SU-DHL-6 (cell line): ENCODE measurements at regions not wholly inside any gene's neighbourhood (a gene's known extent, or its start where the extent isn't known, plus 50 kb on each side); places are given as distances from the start of the nearest gene placed in this dataset.

ENCODE experiments used
- H2AFZ ChIP-seq: fragments of 200-600 bp; sonication (generic); 2 replicates; pipeline ENCODE4 v1.6.1; 2014; ENCODE audit warnings: low read depth, mild to moderate bottlenecking, moderate library complexity, mixed read lengths, antibody characterized with exemption, low read length; ENCODE audit not compliant: severe bottlenecking
- H3F3A ChIP-seq: fragments of 200-600 bp; shearing (Covaris generic); 2 replicates; pipeline ENCODE4 v1.6.0; 2016; ENCODE audit warnings: antibody characterized with exemption, mild to moderate bottlenecking; ENCODE audit not compliant: insufficient read depth
- H3K27ac ChIP-seq: fragments of 200-600 bp; sonication (generic); 2 replicates; pipeline ENCODE4 v1.5.1; 2016; ENCODE audit warnings: low read depth, mild to moderate bottlenecking, low read length, moderate library complexity, mixed read lengths
- H3K27me3 ChIP-seq: fragments of 200-600 bp; sonication (generic), shearing (Covaris generic); 2 replicates; pipeline ENCODE4 v1.6.0; 2014; ENCODE audit warnings: mild to moderate bottlenecking, low read length
- H3K36me3 ChIP-seq: fragments of 200-600 bp; sonication (generic); 2 replicates; pipeline ENCODE4 v1.6.1; 2014; ENCODE audit warnings: mild to moderate bottlenecking, low read length, mixed read lengths
- H3K4me2 ChIP-seq: fragments of 300-600, 200-600 bp; shearing (Covaris generic), sonication (generic); 2 replicates; pipeline ENCODE4 v1.6.0; 2014; ENCODE audit warnings: low read length, low read depth, mild to moderate bottlenecking; ENCODE audit not compliant: poor library complexity, severe bottlenecking
- H3K4me3 ChIP-seq: fragments of 200-600 bp; sonication (generic); 2 replicates; pipeline ENCODE4 v1.5.1; 2014; ENCODE audit warnings: antibody characterized with exemption, low read length, mild to moderate bottlenecking, mixed read lengths; ENCODE audit not compliant: insufficient read depth, poor library complexity, severe bottlenecking
- H3K79me2 ChIP-seq: fragments of 200-600 bp; sonication (generic); 2 replicates; pipeline ENCODE4 v1.6.1; 2014; ENCODE audit warnings: mild to moderate bottlenecking, low read length, moderate library complexity; ENCODE audit not compliant: insufficient read depth
- H3K9ac ChIP-seq: fragments of 200-600 bp; sonication (generic); 2 replicates; pipeline ENCODE4 v1.7.0; 2014; ENCODE audit warnings: mild to moderate bottlenecking, low read length
- H3K9me2 ChIP-seq: fragments of 200-600 bp; sonication (generic); replicated peaks from 2 replicates; pipeline ENCODE4 v1.6.1; 2014; ENCODE audit warnings: low read length; ENCODE audit not compliant: insufficient read depth
- H3K9me3 ChIP-seq: fragments of 200-600 bp; sonication (generic); 2 replicates; pipeline ENCODE4 v1.6.1; 2014; ENCODE audit warnings: low read length, mixed read lengths; ENCODE audit not compliant: insufficient read depth
- H4K20me1 ChIP-seq: fragments of 200-600 bp; sonication (generic); 2 replicates; pipeline ENCODE4 v1.6.1; 2014; ENCODE audit warnings: low read depth, mild to moderate bottlenecking, antibody characterized with exemption, low read length, moderate library complexity, mixed read lengths
- CTCF ChIP-seq: fragments of 200-600 bp; sonication (generic); IDR thresholded peaks from one replicate; pipeline ENCODE4 v1.5.1; 2017; ENCODE audit warnings: antibody characterized with exemption, mild to moderate bottlenecking, low read length, moderate library complexity; ENCODE audit not compliant: insufficient read depth, poor library complexity, severe bottlenecking
- EZH2phosphoT487 ChIP-seq: fragments of 200-600 bp; sonication (generic), shearing (Covaris generic); conservative IDR thresholded peaks from 2 replicates; pipeline ENCODE4 v1.6.1; 2018; ENCODE audit warnings: mild to moderate bottlenecking, antibody characterized with exemption, low read length, moderate library complexity, mixed read lengths

DNA sequence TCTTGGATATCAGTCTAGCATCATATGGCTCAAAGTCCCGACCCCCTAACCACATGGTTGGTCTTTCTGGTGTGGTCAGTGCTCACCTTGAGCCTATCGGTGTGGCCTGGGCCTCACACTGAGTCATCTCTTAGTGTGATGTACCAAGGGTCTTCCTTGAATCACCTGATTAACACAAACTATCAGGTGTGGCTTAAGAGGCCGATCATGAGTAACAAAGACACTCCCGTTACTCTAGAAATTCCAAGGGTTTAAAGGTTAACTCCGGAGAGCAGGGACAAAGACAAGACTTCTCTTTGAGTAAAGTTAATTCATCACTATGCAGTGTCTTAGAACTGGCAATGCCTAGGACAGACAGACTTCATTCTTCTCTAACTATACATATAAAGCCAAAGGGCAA is 52.3 kb upstream of the ARMC3 start:
- no peak overlapping the region for H3K27ac ChIP-seq
- H3K36me3 ChIP-seq, result no peaks in the 10 kb centered on the region
- no peak overlapping the region for H2AFZ ChIP-seq
- no peak overlapping the region for H3K4me2 ChIP-seq
- H3K9me2 ChIP-seq, result no peaks in the 10 kb centered on the region
- no peaks in the 10 kb centered on the region for H3K27me3 ChIP-seq
- no peaks in the 10 kb centered on the region for H3K9me3 ChIP-seq
- H3K4me3 ChIP-seq, result no peak overlapping the region
- no peaks in the 10 kb centered on the region for H3F3A ChIP-seq
- no peaks in the 10 kb centered on the region for H3K79me2 ChIP-seq
- no peaks in the 10 kb centered on the region for H4K20me1 ChIP-seq
- no peak overlapping the region for H3K9ac ChIP-seq
- TF ChIP-seq EZH2phosphoT487, result no peak
- no peak for TF ChIP-seq CTCF

DNA sequence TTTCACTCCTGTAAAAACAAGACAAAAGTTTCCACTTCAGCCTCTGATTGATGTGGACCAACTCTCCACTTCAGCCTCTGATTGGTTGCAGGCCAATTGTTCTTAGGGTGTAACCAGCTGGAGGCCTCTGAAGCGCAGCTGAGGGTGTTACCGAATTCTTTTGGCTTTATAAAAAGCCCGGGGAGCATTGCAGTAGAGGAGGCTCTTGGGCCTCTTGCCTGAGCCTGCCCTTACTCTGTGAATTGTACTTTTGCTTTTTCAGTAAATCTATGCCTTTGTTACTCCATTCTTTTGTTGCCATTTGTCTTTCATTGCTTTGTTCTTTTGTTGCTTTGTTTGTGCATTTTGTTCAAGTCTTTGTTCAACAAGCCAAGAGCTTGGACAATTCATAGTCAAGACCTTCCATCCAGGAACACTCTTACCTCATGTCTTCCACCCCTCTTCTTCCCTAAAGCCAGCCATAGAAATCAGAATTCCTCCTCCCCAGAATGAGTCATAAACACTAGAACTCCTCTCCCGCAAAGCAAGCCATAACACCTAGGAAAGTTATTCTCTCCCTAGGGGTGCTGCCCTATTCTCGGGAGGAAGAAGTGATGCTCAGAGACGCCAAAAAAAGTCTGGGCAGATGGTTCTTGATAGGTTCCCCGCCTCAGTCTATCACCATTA is 53.5 kb upstream of the ARMC3 start:
- Histone ChIP-seq H3K27ac (no peak overlapping the region), H3K4me2 (no peak overlapping the region), H3K9ac (no peak overlapping the region), H3K79me2 (no peaks in the 10 kb centered on the region), H3K4me3 (no peak overlapping the region), H3K9me3 (no peaks in the 10 kb centered on the region), H3F3A (no peaks in the 10 kb centered on the region), H3K36me3 (no peaks in the 10 kb centered on the region), H4K20me1 (no peaks in the 10 kb centered on the region), H2AFZ (no peak overlapping the region), H3K27me3 (no peaks in the 10 kb centered on the region), H3K9me2 (no peaks in the 10 kb centered on the region)
- TF ChIP-seq CTCF, result no peak
- no peak for TF ChIP-seq EZH2phosphoT487

DNA sequence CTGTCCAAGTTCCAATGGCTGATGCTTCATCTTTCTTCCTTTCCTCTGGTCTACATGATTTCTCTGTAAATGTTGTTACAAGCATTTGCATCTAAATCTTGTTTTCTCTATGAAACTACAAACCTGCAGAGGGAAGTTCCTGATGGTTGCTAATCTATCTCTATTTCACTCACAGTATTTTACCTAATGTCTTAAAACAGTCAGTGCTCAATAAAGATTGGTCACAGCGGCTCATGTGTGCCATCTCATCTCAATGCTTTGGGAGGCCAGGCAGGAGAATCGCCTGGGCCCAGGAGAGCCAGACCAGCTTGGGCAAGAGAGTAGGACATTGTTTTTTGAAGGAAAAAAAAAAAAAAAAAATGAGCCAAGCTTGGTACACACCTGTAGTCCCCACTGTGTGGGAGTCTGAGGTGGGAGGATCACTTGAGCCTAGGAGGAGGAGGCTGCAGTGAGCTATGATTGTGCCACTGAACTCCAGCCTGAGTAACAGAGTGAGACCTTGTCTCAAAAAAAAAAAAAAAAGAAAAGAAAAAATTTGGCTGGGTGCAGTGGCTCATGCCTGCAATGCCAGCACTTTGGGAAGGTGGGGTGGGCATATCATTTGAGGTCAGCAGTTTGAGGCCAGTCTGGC is 71.3 kb upstream of the ARMC3 start:
- no peak overlapping the region for H2AFZ ChIP-seq
- TF ChIP-seq EZH2phosphoT487 (no peak), CTCF (no peak)
- no peak overlapping the region for H3K9ac ChIP-seq
- H3K4me2 ChIP-seq, result no peak overlapping the region
- H3K9me2 ChIP-seq, result no peaks in the 10 kb centered on the region
- H4K20me1 ChIP-seq, result no peaks in the 10 kb centered on the region
- no peaks in the 10 kb centered on the region for H3K9me3 ChIP-seq
- H3K27me3 ChIP-seq, result no peaks in the 10 kb centered on the region
- H3F3A ChIP-seq, result no peaks in the 10 kb centered on the region
- no peak overlapping the region for H3K27ac ChIP-seq
- no peaks in the 10 kb centered on the region for H3K36me3 ChIP-seq
- no peaks in the 10 kb centered on the region for H3K79me2 ChIP-seq
- no peak overlapping the region for H3K4me3 ChIP-seq
